ENCODE measurements at regions not wholly inside any gene's neighbourhood (a gene's known extent, or its start where the extent isn't known, plus 50 kb on each side); places are given as distances from the start of the nearest gene placed in this dataset.

DNA sequence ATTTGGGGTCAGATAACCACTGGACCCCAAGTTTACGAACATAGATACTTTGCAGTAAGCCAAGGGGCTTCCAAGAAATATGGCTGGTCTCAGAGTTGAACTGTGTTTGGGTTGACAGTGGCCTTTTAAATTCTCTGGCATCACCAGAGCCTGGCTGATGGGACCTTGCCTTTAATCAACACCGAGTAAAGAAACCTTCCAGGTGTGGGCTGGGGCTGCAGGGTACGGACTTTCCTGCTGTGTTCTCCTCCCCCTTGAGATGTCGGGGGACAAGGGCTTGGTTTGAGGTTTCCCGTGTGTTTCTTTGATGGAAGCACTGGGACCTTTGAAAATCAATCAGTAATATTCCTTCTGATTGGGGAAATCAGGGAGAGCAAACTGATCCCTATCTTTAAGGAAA is 140.1 kb downstream of the MTX3 start:
- intact Hi-C loops (cut with DNase I): loop anchor here in 1 of 2 donors (5.0 kb wide), 1 partner anchor 289 kb away; no protein-coding TSS in a partner anchor

DNA sequence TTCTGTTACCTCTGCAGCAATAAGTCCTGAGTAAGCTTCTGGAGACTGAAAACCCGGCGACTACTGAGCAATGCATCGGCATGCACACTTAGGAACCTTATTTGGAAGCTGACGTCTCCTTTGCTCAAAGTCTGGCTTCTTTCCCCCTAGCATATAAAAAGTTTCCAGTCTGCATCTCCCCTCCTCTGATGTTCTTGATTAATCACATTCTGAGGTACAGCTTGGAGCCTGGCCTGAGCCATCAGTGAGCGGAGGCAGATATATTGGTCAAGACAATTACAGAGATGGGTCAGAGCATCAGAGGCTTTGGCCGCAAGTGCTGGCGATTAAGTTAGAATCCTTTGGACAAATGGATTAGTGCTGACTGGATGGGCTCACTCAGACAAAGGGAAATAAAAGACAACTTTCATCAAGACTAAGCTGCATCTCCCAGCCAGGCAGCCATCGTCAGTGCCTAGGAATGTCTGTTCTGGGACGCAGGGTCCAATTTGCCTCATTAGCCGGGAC is 140.7 kb downstream of the MTX3 start:
- DNase-seq: peak in 1 of 3 donors; percentile 5
- ATAC-seq: no peak
- intact Hi-C loops (cut with DNase I): loop anchor here in 1 of 2 donors (5.0 kb wide), 1 partner anchor 288 kb away; no protein-coding TSS in a partner anchor

More for the DNA sequence above, 140.1 kb downstream of the MTX3 start:
- H3K4me1 ChIP-seq: no peaks in the 10 kb centered on the region
- no peaks in the 10 kb centered on the region for H3K36me3 ChIP-seq
- no peak overlapping the region for H3K4me3 ChIP-seq
- no peaks in the 10 kb centered on the region for H3K27me3 ChIP-seq
- peak in 1 of 3 donors; percentile 5 for DNase-seq
- no peak for ATAC-seq
- H3K27ac ChIP-seq: no peak overlapping the region
- 62% methylated on average over 2 of the region's 5 CpGs for WGBS (ENCODE audit: insufficient coverage, low coverage, low lambda C conversion rate, missing lambda C conversion rate)
- TF ChIP-seq POLR2A (IDR thresholded peaks at IDR 0.05): no peak
- TF ChIP-seq, protein P1, sequence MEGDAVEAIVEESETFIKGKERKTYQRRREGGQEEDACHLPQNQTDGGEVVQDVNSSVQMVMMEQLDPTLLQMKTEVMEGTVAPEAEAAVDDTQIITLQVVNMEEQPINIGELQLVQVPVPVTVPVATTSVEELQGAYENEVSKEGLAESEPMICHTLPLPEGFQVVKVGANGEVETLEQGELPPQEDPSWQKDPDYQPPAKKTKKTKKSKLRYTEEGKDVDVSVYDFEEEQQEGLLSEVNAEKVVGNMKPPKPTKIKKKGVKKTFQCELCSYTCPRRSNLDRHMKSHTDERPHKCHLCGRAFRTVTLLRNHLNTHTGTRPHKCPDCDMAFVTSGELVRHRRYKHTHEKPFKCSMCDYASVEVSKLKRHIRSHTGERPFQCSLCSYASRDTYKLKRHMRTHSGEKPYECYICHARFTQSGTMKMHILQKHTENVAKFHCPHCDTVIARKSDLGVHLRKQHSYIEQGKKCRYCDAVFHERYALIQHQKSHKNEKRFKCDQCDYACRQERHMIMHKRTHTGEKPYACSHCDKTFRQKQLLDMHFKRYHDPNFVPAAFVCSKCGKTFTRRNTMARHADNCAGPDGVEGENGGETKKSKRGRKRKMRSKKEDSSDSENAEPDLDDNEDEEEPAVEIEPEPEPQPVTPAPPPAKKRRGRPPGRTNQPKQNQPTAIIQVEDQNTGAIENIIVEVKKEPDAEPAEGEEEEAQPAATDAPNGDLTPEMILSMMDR (IDR thresholded peaks at IDR 0.05): no peak
- H3K9me3 ChIP-seq: no peaks in the 10 kb centered on the region

DNA sequence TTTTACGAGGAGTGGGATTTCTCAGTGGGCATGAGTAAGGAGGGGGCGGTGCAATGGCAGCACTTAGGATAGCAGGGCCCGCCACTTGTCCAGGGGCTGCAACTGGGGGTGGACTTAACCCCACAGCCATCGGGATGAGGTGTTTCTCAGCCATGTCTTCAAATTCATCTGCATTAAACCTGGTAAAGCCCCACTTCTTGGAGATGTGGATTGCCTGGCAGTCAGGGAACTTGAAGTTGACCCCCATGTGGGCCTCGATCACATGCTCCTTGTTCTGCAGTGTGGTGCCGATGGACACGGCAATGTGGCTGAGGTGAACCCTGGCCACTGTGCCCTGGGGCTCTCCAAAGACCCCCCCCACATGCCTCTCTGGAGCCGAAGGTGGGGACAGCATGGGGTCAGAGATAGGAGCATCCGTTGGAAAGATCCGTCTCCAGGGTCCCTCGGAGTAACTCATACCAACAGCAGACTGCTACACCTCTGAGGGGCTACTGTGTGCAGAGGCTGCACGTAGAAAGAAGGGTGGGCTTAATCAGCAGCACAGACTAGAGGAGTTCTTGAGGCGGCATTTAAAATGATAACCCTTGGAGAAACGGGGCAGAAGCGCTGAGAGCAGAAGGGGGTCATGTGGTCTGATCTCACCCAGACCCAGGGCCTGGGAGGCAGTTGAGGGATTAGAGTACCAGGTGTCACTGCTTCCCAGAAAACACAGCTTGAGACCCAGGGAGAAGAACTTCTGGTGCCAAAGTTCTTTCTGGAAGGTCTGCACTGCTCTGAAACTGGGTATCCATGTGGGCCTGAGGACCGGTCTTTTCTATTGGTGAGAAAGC is 141.4 kb downstream of the MTX3 start:
- intact Hi-C loops (cut with DNase I): loop anchor here in 1 of 2 donors (5.0 kb wide), 1 partner anchor 287 kb away; no protein-coding TSS in a partner anchor
- no peaks in the 10 kb centered on the region for H3K36me3 ChIP-seq
- TF ChIP-seq, protein P1 (IDR thresholded peaks at IDR 0.05): no peak
- no peak for TF ChIP-seq POLR2A (IDR thresholded peaks at IDR 0.05)
- 90% methylated on average over 7 of the region's 16 CpGs for WGBS (ENCODE audit: insufficient coverage, low coverage, low lambda C conversion rate, missing lambda C conversion rate)
- H3K4me1 ChIP-seq: no peaks in the 10 kb centered on the region
- H3K4me3 ChIP-seq: no peak overlapping the region
- DNase-seq (no peak), ATAC-seq (no peak)
- H3K9me3 ChIP-seq: no peaks in the 10 kb centered on the region
- H3K27me3 ChIP-seq: no peaks in the 10 kb centered on the region
- no peak overlapping the region for H3K27ac ChIP-seq

More for the DNA sequence above, 140.7 kb downstream of the MTX3 start:
- Histone ChIP-seq H3K36me3 (no peaks in the 10 kb centered on the region), H3K27me3 (no peaks in the 10 kb centered on the region), H3K27ac (no peak overlapping the region), H3K4me3 (no peak overlapping the region), H3K9me3 (no peaks in the 10 kb centered on the region), H3K4me1 (no peaks in the 10 kb centered on the region)
- WGBS (ENCODE audit: insufficient coverage, low coverage, low lambda C conversion rate, missing lambda C conversion rate): 93% methylated on average over 3 of the region's 10 CpGs
- TF ChIP-seq, protein P1 (IDR thresholded peaks at IDR 0.05): no peak
- no peak for TF ChIP-seq POLR2A (IDR thresholded peaks at IDR 0.05)

Small RNA genes in the stretch of these regions (small RNA-seq; reads per million reads assigned to genes)
- 0 reads per million in 2 experiments for gene AC008496.1
